ENCODE measurements at regions not wholly inside any gene's neighbourhood (a gene's known extent, or its start where the extent isn't known, plus 50 kb on each side); places are given as distances from the start of the nearest gene placed in this dataset.
"Not testable (repeated sequence)": the region's sequence is repeated elsewhere in the genome, so short reads cannot be mapped to it uniquely, and the experiment has no call there.

- no peak for DNase-seq
Measured at GRCh38 chr1:22321917-22322316, 129.7 kb upstream of the ZBTB40 start.

GRCh38 chr1:22323141-22323845 lies 128.4 kb upstream of the ZBTB40 start:
- no peak for DNase-seq

- no peak for DNase-seq
Measured at GRCh38 chr1:22323846-22324504, 127.7 kb upstream of the ZBTB40 start.

- DNase-seq: no peak
Measured at GRCh38 chr1:22325531-22326371, 125.9 kb upstream of the ZBTB40 start.

GRCh38 chr1:22326372-22326915 lies 125.2 kb upstream of the ZBTB40 start:
- DNase-seq: no peak

GRCh38 chr1:22326931-22327330 lies 124.7 kb upstream of the ZBTB40 start:
- DNase-seq: no peak

- no peak for DNase-seq
Measured at GRCh38 chr1:22327411-22327810, 124.2 kb upstream of the ZBTB40 start.

- DNase-seq: no peak
Measured at GRCh38 chr1:22328331-22329147, 123.1 kb upstream of the ZBTB40 start.

GRCh38 chr1:22329148-22329515 lies 122.5 kb upstream of the ZBTB40 start:
- no peak for DNase-seq

- no peak for DNase-seq
Measured at GRCh38 chr1:22330092-22330759, 121.4 kb upstream of the ZBTB40 start.

GRCh38 chr1:22330760-22331119 lies 120.9 kb upstream of the ZBTB40 start:
- DNase-seq: no peak

- no peak for DNase-seq
Measured at GRCh38 chr1:22331618-22332423, 119.8 kb upstream of the ZBTB40 start.

- no peak for DNase-seq
Measured at GRCh38 chr1:22332424-22332717, 119.3 kb upstream of the ZBTB40 start.

GRCh38 chr1:22332795-22333499 lies 118.7 kb upstream of the ZBTB40 start:
- DNase-seq: peak; percentile 3

GRCh38 chr1:22333516-22334121 lies 118.0 kb upstream of the ZBTB40 start:
- no peak for DNase-seq

GRCh38 chr1:22334860-22335550 lies 116.6 kb upstream of the ZBTB40 start:
- DNase-seq: no peak

- not testable (repeated sequence) for DNase-seq
Measured at GRCh38 chr1:22336274-22336673, 115.4 kb upstream of the ZBTB40 start.

- not testable (repeated sequence) for DNase-seq
Measured at GRCh38 chr1:22336696-22337545, 114.7 kb upstream of the ZBTB40 start.
